ENCODE measurements at regions not wholly inside any gene's neighbourhood (a gene's known extent, or its start where the extent isn't known, plus 50 kb on each side); places are given as distances from the start of the nearest gene placed in this dataset.

DNA sequence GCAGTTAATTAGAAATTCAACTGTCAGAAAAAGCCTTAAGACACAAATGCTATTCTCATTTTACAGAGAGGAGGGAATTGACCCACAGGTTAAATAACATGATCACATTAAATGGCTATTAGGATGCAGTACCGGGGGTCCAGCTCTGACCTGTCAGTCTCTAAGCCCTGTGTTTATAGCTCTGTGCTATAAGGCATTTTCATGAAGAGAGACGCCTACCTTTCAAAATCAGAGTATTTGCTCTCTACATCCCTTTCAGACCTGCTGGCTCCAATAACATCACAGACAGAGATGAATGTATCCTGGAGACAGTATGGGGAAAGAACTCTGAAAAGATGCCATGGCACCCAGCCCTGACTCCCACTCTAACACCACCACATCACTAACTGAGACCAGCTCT is 189.9 kb upstream of the PRSS58 start:
- peaks cover 2% of the 10 kb centered on the region; the same call in 1 of the 2 replicates for H3K4me1 ChIP-seq (ENCODE audit: control insufficient read depth, insufficient read depth, low read length)
- no TSS peak for BruUV-seq (replicated peaks)
- no peak overlapping the region for H3K56ac ChIP-seq (ENCODE audit: extremely low read depth, insufficient read depth, low read length)
- ATAC-seq (ENCODE audit: low read depth) (no peak), DNase-seq (no peak)
- POLR2A ChIA-PET (ENCODE audit: unreplicated experiment) = no interaction called here
- H3K36me3 ChIP-seq (ENCODE audit: control insufficient read depth, insufficient read depth, low read length) = no peaks in the 10 kb centered on the region
- H3K27ac ChIP-seq (ENCODE audit: insufficient read depth, low read length) = no peak overlapping the region
- WGBS, 2 experiments (ENCODE audit: extremely low coverage in 2 of 2, insufficient read length in 1 of 2) = no CpG with 5 or more reads among the region's 2 CpGs
- H3K14ac ChIP-seq (replicated peaks; ENCODE audit: low read depth, low read length) = no peak overlapping the region
- TF ChIP-seq ELK1 (IDR thresholded peaks at IDR 0.05; ENCODE audit: borderline replicate concordance, low read depth, low read length) = no peak
- no peak for TF ChIP-seq NFE2L2 (IDR thresholded peaks at IDR 0.05; ENCODE audit: low read depth, low read length)
- no peak for TF ChIP-seq CEBPB (IDR thresholded peaks at IDR 0.05; ENCODE audit: low read depth, low read length)
- no peak for TF ChIP-seq CHD1 (IDR thresholded peaks at IDR 0.05; ENCODE audit: low read depth, low read length)
- TF ChIP-seq FOS (IDR thresholded peaks at IDR 0.05; ENCODE audit: low read depth, low read length) = no peak
- no peak for TF ChIP-seq BHLHE40 (IDR thresholded peaks at IDR 0.05; ENCODE audit: low read depth, low read length)
- no peak for TF ChIP-seq RCOR1 (IDR thresholded peaks at IDR 0.05; ENCODE audit: insufficient replicate concordance, low read length)
- TF ChIP-seq, protein P1, sequence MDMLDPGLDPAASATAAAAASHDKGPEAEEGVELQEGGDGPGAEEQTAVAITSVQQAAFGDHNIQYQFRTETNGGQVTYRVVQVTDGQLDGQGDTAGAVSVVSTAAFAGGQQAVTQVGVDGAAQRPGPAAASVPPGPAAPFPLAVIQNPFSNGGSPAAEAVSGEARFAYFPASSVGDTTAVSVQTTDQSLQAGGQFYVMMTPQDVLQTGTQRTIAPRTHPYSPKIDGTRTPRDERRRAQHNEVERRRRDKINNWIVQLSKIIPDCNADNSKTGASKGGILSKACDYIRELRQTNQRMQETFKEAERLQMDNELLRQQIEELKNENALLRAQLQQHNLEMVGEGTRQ (IDR thresholded peaks at IDR 0.05; ENCODE audit: low read depth, low read length) = no peak
- TF ChIP-seq RFX5 (IDR thresholded peaks at IDR 0.05; ENCODE audit: low read depth, low read length) = no peak
- TF ChIP-seq, protein P2, sequence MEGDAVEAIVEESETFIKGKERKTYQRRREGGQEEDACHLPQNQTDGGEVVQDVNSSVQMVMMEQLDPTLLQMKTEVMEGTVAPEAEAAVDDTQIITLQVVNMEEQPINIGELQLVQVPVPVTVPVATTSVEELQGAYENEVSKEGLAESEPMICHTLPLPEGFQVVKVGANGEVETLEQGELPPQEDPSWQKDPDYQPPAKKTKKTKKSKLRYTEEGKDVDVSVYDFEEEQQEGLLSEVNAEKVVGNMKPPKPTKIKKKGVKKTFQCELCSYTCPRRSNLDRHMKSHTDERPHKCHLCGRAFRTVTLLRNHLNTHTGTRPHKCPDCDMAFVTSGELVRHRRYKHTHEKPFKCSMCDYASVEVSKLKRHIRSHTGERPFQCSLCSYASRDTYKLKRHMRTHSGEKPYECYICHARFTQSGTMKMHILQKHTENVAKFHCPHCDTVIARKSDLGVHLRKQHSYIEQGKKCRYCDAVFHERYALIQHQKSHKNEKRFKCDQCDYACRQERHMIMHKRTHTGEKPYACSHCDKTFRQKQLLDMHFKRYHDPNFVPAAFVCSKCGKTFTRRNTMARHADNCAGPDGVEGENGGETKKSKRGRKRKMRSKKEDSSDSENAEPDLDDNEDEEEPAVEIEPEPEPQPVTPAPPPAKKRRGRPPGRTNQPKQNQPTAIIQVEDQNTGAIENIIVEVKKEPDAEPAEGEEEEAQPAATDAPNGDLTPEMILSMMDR (conservative IDR thresholded peaks at IDR 0.05; ENCODE audit: low read depth, low read length) = no peak
- TF ChIP-seq SMC3 (IDR thresholded peaks at IDR 0.05; ENCODE audit: low read depth, low read length) = no peak
- TF ChIP-seq MAZ (IDR thresholded peaks at IDR 0.05; ENCODE audit: borderline replicate concordance, low read depth, low read length) = no peak
- H3K4me3 ChIP-seq (ENCODE audit: insufficient read depth, low read depth, low read length) = no peak overlapping the region
- no peak overlapping the region for H2BK15ac ChIP-seq (ENCODE audit: low read depth, low read length)
- no peak overlapping the region for H4K91ac ChIP-seq (ENCODE audit: insufficient read depth, low read depth, low read length)
- dilution Hi-C loops (cut with HindIII; ENCODE audit: low sequenced_read_pairs, unreplicated experiment) = no loop called here
- H3K27me3 ChIP-seq (ENCODE audit: control insufficient read depth, insufficient read depth, low read length) = no peaks in the 10 kb centered on the region
- no peak overlapping the region for H2AK9ac ChIP-seq (replicated peaks; ENCODE audit: low read depth, low read length, poor library complexity)
- no peaks in the 10 kb centered on the region for H4K20me1 ChIP-seq (ENCODE audit: insufficient read depth, low read length)
- H3K4ac ChIP-seq (ENCODE audit: low read depth, low read length) = no peak overlapping the region
- no peak overlapping the region for H3K23ac ChIP-seq (ENCODE audit: low read depth, low read length)
- no peaks in the 10 kb centered on the region for H3K9me3 ChIP-seq (ENCODE audit: control insufficient read depth, insufficient read depth, low read length)
- H4K8ac ChIP-seq (ENCODE audit: low read depth in 2 of 2, low read length in 2 of 2) = no peak overlapping the region
- H2BK5ac ChIP-seq (ENCODE audit: low read depth, low read length, poor library complexity, severe bottlenecking) = no peak overlapping the region
- H3K4me2 ChIP-seq (ENCODE audit: low read depth, low read length) = no peak overlapping the region
- CTCF ChIA-PET = interaction anchor here (0.9 to 1.2 kb wide), 2 partner anchors 14 to 35 kb away, joined by 3 read pairs; no protein-coding TSS in a partner anchor
- H2AK5ac ChIP-seq (ENCODE audit: low read depth, low read length) = no peak overlapping the region
- in situ Hi-C loops (cut with MboI; ENCODE audit: low sequenced_read_pairs) = no loop called here
- H4K5ac ChIP-seq (ENCODE audit: low read depth, low read length) = no peak overlapping the region
- no peak overlapping the region for H2BK20ac ChIP-seq (ENCODE audit: low read depth, low read length)
- intact Hi-C loops (cut with micrococcal nuclease) = no loop called here
- peaks cover 3% of the 10 kb centered on the region; the same call in 1 of the 2 replicates for H3K9me1 ChIP-seq (ENCODE audit: insufficient read depth, low read length)
- H3K18ac ChIP-seq (ENCODE audit: low read depth, low read length) = no peak overlapping the region
- no peaks in the 10 kb centered on the region for H3K79me1 ChIP-seq (ENCODE audit: low read depth in 1 of 2, low read length in 2 of 2)
- no peak overlapping the region for H2BK120ac ChIP-seq (ENCODE audit: low read depth, low read length)
- H2AFZ ChIP-seq (replicated peaks; ENCODE audit: low read length, poor library complexity) = no peak overlapping the region
- H3K9ac ChIP-seq (ENCODE audit: low read depth, low read length) = no peak overlapping the region
